HL-60 (cell line): ENCODE measurements at regions not wholly inside any gene's neighbourhood (a gene's known extent, or its start where the extent isn't known, plus 50 kb on each side); places are given as distances from the start of the nearest gene placed in this dataset.

Experiments used
- DNase-seq, 2 experiments: peaks; one replicate each; pipeline ENCODE4 v3.0.0-alpha.2; 2010 to 2020; ENCODE audit warnings: low read depth in 1 of 2, low spot score in 1 of 2
- H3K27ac ChIP-seq: fragments of 250-450 bp; sonication (Bioruptor Pico); replicated peaks from 2 replicates; pipeline ENCODE4 v1.5.1; 2020; ENCODE audit warnings: mild to moderate bottlenecking, moderate library complexity
- H3K27me3 ChIP-seq: fragments of 250-450 bp; sonication (Bioruptor Pico); 2 replicates; pipeline ENCODE4 v1.5.1; 2021; ENCODE audit warnings: mild to moderate bottlenecking, moderate library complexity; ENCODE audit not compliant: insufficient read depth, poor library complexity, severe bottlenecking
- H3K4me3 ChIP-seq: replicated peaks from 2 replicates; pipeline ENCODE4 v1.5.1; 2011; ENCODE audit warnings: mild to moderate bottlenecking, control low read depth, low read length; ENCODE audit not compliant: insufficient read depth
- CTCF ChIP-seq: IDR thresholded peaks from one replicate; pipeline ENCODE4 v1.5.1; 2011; ENCODE audit warnings: low read length, control low read depth, inconsistent platforms; ENCODE audit not compliant: insufficient read depth
- GABPA ChIP-seq: IDR thresholded peaks from 2 replicates; pipeline ENCODE4 v1.6.1; 2012; ENCODE audit warnings: low read depth
- POLR2AphosphoS5 ChIP-seq: IDR thresholded peaks from 2 replicates; pipeline ENCODE4 v1.6.1; 2012; ENCODE audit warnings: low read depth
- SPI1 ChIP-seq: IDR thresholded peaks from 2 replicates; pipeline ENCODE4 v1.6.1; 2012; ENCODE audit warnings: low read depth, mild to moderate bottlenecking, borderline replicate concordance
- TF ChIP-seq, protein P1 (sequence below): IDR thresholded peaks from 2 replicates; pipeline ENCODE4 v1.6.1; 2012; ENCODE audit warnings: low read depth; ENCODE audit not compliant: insufficient replicate concordance

GRCh38 chr14:23793532-23793931 is 157.4 kb downstream of the DHRS2 start:
- TF ChIP-seq GABPA (no peak), CTCF (no peak), SPI1 (no peak), POLR2AphosphoS5 (no peak)
- TF ChIP-seq, protein P1, sequence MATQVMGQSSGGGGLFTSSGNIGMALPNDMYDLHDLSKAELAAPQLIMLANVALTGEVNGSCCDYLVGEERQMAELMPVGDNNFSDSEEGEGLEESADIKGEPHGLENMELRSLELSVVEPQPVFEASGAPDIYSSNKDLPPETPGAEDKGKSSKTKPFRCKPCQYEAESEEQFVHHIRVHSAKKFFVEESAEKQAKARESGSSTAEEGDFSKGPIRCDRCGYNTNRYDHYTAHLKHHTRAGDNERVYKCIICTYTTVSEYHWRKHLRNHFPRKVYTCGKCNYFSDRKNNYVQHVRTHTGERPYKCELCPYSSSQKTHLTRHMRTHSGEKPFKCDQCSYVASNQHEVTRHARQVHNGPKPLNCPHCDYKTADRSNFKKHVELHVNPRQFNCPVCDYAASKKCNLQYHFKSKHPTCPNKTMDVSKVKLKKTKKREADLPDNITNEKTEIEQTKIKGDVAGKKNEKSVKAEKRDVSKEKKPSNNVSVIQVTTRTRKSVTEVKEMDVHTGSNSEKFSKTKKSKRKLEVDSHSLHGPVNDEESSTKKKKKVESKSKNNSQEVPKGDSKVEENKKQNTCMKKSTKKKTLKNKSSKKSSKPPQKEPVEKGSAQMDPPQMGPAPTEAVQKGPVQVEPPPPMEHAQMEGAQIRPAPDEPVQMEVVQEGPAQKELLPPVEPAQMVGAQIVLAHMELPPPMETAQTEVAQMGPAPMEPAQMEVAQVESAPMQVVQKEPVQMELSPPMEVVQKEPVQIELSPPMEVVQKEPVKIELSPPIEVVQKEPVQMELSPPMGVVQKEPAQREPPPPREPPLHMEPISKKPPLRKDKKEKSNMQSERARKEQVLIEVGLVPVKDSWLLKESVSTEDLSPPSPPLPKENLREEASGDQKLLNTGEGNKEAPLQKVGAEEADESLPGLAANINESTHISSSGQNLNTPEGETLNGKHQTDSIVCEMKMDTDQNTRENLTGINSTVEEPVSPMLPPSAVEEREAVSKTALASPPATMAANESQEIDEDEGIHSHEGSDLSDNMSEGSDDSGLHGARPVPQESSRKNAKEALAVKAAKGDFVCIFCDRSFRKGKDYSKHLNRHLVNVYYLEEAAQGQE: no peak
- Histone ChIP-seq H3K4me3 (no peak overlapping the region), H3K27ac (no peak overlapping the region), H3K27me3 (peaks cover 2% of the 10 kb centered on the region)
- no peak for DNase-seq

- DNase-seq: no peak
- Histone ChIP-seq H3K4me3 (no peak overlapping the region), H3K27me3 (peaks cover 2% of the 10 kb centered on the region), H3K27ac (no peak overlapping the region)
- TF ChIP-seq CTCF: no peak
- TF ChIP-seq, protein P1: no peak
These were observed 152.8 kb upstream of the DHRS4 start for GRCh38 chr14:23800811-23801210.

DNA sequence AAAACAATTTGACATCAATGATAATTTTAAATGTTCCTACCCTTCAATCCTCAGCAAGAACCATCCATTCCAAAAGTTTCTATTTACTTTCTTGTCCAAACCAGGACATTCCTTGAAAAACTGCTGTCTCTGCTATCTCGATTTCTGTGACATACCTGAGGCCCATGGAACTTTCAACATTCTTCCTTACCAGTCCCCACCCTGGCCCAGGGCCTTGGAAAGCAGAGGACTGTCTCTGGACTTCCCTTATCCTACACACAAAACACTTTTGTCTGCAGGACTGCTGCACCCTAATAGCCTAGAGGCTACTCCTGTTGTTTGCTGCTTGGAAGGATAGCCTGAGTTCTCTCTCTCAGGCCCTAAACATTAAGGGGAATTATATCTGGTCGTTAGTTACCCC is 151.8 kb upstream of the DHRS4 start:
- Histone ChIP-seq H3K27me3 (peaks cover 2% of the 10 kb centered on the region), H3K27ac (no peak overlapping the region), H3K4me3 (no peak overlapping the region)
- TF ChIP-seq CTCF: no peak
- no peak for TF ChIP-seq SPI1
- no peak for TF ChIP-seq GABPA
- TF ChIP-seq POLR2AphosphoS5: no peak
- TF ChIP-seq, protein P1: no peak
- no peak for DNase-seq
